ENCODE measurements at regions not wholly inside any gene's neighbourhood (a gene's known extent, or its start where the extent isn't known, plus 50 kb on each side); places are given as distances from the start of the nearest gene placed in this dataset.
"Not testable (repeated sequence)": the region's sequence is repeated elsewhere in the genome, so short reads cannot be mapped to it uniquely, and the experiment has no call there.

DNA sequence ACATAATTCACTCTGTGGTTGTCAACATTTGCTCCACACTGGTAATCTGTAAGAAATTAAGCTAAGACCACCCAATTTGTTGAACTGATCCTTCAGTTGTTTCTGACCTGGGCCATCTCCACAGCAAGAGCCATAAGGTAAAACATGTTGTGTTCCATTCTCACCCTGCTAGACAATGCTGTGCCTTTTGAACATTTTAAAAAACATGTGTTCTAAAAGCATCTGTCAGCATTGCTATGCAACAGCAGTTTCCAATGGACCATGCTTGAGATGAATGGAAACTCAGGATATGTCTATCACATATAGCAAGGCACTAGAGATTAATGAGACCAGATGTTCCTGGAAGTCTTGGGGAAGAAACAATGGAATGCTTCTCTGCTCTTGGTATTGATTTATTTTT, 455.1 kb upstream of the RGMB start:
- DNase-seq, result no peak
- no peak for ATAC-seq
- Mint-ChIP-seq H3K27me3 (no peaks in the 10 kb centered on the region), H3K4me3 (no peak overlapping the region), H3K4me1 (no peaks in the 10 kb centered on the region), H3K27ac (no peak overlapping the region), H3K9me3 (ENCODE audit: low read depth) (no peaks in the 10 kb centered on the region), H3K36me3 (no peaks in the 10 kb centered on the region)
- CTCF ChIA-PET, result no interaction called here

DNA sequence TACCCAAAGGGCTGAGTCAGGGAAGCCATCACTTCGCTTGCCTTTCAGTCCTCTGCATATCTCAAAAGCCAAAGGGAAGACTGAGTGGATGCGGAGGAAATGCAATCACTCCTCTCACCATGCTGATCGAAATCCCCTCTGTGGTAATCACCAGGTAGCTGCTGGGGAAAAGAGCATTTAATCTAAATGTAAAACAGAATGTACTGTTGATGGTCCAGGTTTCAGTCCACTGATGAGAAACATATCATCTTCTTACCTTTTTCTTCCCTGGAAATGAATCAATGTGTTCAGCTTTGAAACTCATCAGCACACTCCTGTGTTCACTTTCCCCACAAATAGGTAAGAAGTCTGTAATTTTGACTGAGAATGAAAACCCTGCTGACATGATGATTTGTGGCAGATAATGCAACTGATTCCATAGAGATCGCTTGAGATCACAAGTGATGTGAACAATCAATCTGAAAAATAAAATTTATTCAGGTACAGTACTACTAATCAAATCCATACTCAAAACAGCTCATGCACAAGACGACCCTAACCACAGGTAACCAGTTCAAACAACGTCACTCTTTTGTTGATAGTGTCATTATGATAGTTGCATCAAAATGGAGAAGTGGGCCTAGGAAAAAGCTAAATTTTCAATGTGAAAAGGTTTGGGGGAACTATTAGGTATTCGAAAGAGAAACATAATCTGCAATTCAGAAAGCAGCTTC, 454.0 kb upstream of the RGMB start:
- Mint-ChIP-seq H3K36me3 (no peaks in the 10 kb centered on the region), H3K27me3 (no peaks in the 10 kb centered on the region), H3K9me3 (ENCODE audit: low read depth) (no peaks in the 10 kb centered on the region), H3K4me1 (no peaks in the 10 kb centered on the region), H3K27ac (no peak overlapping the region), H3K4me3 (no peak overlapping the region)
- CTCF ChIA-PET, result interaction anchor here (1.0 kb wide), 1 partner anchor 449 kb away, joined by 4 read pairs; no protein-coding TSS in a partner anchor
- DNase-seq, result no peak
- no peak for ATAC-seq

DNA sequence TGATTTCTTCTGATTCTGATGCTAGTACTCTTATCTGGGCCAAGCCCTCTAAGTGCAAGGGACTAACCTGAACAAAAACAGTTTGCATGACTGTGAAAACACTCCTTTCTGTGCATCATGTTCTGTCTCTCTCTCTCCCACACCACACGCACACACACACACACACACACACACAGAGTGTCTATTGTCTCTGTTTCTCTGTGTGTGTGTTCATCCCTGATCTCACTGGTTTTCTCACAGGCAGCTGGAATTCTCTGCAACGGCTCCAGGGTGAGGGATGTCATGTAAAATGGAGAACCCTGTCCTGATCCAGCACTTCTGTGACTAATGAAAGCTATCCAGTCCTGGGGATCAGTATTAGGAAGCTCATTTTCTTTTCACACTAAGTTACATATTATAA, 453.1 kb upstream of the RGMB start:
- ATAC-seq (no peak), DNase-seq (no peak)
- Mint-ChIP-seq H3K27ac (no peak overlapping the region), H3K4me3 (no peak overlapping the region), H3K9me3 (ENCODE audit: low read depth) (no peaks in the 10 kb centered on the region), H3K36me3 (no peaks in the 10 kb centered on the region), H3K27me3 (no peaks in the 10 kb centered on the region), H3K4me1 (no peaks in the 10 kb centered on the region)
- CTCF ChIA-PET, result interaction anchor here (1.0 kb wide), 1 partner anchor 448 kb away, joined by 4 read pairs; no protein-coding TSS in a partner anchor

DNA sequence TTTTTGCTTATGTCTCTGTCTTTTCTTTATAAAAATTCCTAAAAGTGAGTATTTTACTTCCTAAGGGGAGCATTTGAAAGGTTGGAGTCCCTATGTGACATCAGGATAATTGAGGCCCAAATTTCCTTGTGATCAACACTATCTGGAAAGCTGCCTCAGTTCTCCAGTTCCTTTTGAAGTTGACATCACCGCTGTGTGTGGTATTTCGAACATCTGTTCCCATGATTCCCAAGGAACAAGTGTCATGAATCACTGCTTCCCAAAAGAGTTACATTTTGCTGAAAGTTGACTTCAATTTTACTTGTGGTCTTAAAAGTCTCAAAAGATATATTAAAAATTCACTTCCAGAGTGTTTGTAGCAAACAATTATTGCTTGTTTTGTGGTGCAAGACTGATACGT, 452.1 kb upstream of the RGMB start:
- ATAC-seq, result no peak
- H3K27me3 Mint-ChIP-seq, result no peaks in the 10 kb centered on the region

DNA sequence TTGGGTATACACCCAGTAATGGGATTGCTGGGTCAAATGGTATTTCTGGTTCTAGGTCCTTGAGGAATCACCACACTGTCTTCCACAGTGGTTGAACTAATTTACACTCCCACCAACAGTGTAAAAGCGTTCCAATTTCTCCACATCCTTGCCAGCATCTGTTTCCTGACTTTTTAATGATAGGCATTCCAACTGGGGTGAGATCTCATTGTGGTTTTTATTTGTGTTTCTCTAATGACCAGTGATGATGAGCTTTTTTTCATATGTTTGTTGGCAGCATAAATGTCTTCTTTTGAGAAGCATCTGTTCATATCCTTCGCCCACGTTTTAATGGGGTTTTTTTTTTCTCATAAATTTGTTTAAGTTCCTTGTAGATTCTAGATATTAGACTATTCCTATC, 448.3 kb upstream of the RGMB start:
- H3K4me1 Mint-ChIP-seq; H3K4me3 Mint-ChIP-seq; H3K9me3 Mint-ChIP-seq (ENCODE audit: low read depth); ATAC-seq; DNase-seq; H3K36me3 Mint-ChIP-seq; H3K27me3 Mint-ChIP-seq; CTCF ChIA-PET; H3K27ac Mint-ChIP-seq: not testable (repeated sequence)

More for the DNA sequence above, 452.1 kb upstream of the RGMB start:
- Mint-ChIP-seq H3K9me3 (ENCODE audit: low read depth) (no peaks in the 10 kb centered on the region), H3K27ac (no peak overlapping the region), H3K4me1 (no peaks in the 10 kb centered on the region), H3K4me3 (no peak overlapping the region), H3K36me3 (no peaks in the 10 kb centered on the region)
- CTCF ChIA-PET, result no interaction called here
- no peak for DNase-seq

DNA sequence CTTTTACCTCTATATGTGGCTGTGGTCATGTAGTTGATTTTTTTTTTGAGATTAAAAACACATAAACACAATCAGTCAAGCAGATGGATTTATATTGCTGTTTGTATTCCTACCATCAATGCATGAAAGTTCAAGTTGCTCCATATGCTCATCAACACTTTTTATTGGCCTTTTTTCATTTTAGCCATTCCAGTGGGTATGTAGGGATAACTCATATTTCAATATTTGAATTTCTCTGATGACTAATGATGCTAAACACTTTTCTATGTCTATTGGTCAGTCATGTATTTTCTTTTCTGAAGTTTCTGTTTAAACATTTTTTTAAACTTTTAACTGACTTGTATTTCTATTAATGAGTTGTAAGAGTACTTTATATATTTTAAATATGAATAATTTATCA, 445.4 kb upstream of the RGMB start:
- Mint-ChIP-seq H3K4me3 (no peak overlapping the region), H3K27me3 (no peaks in the 10 kb centered on the region), H3K27ac (no peak overlapping the region), H3K9me3 (ENCODE audit: low read depth) (no peaks in the 10 kb centered on the region), H3K36me3 (no peaks in the 10 kb centered on the region), H3K4me1 (no peaks in the 10 kb centered on the region)
- ATAC-seq (no peak), DNase-seq (no peak)
- CTCF ChIA-PET, result no interaction called here

DNA sequence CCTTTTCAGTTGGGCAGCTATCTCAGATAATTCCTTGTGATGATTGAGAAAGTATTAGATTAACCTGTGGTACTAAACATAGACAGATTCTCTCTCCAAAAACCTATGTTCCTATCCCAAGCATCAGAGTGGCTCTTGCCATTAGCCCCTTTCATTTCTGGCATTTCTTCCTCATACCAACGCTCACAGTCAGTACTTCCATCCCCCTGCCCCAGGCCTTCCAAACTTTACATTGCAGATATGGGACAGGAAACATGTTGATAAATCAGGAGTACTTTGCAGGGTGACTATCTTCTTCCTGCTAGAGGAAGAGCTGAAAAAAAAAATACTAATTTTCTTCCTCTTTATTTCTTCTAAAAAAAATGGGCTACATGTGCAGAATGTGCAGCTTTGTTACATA, 442.6 kb upstream of the RGMB start:
- CTCF ChIA-PET, result no interaction called here
- DNase-seq (no peak), ATAC-seq (no peak)
- H3K4me1 Mint-ChIP-seq, result no peaks in the 10 kb centered on the region
- H3K9me3 Mint-ChIP-seq (ENCODE audit: low read depth), result no peaks in the 10 kb centered on the region
- H3K4me3 Mint-ChIP-seq, result no peak overlapping the region
- no peak overlapping the region for H3K27ac Mint-ChIP-seq
- no peaks in the 10 kb centered on the region for H3K27me3 Mint-ChIP-seq
- no peaks in the 10 kb centered on the region for H3K36me3 Mint-ChIP-seq

DNA sequence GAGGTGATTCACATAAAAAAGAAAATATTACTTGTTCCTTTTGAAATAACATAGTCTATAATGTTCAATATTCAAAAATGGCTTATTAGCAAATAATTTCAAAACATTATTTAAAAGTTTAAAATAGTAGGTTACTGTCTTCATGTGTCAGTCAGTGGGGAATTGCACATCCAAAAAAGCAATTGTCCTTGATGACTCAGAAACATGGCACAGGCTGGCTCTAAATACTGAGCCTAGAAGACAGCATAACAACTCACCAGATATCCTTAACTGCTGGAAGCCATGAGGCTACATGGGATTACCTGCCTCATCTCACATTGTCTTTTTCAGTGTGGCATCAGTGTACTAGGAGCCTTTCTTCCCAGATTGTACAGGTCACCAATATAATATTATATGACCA, 439.5 kb upstream of the RGMB start:
- CTCF ChIA-PET, result no interaction called here
- Mint-ChIP-seq H3K4me1 (no peaks in the 10 kb centered on the region), H3K4me3 (no peak overlapping the region), H3K9me3 (ENCODE audit: low read depth) (peaks cover 2% of the 10 kb centered on the region), H3K27ac (no peak overlapping the region), H3K36me3 (no peaks in the 10 kb centered on the region), H3K27me3 (no peaks in the 10 kb centered on the region)
- ATAC-seq, result no peak
- no peak for DNase-seq

DNA sequence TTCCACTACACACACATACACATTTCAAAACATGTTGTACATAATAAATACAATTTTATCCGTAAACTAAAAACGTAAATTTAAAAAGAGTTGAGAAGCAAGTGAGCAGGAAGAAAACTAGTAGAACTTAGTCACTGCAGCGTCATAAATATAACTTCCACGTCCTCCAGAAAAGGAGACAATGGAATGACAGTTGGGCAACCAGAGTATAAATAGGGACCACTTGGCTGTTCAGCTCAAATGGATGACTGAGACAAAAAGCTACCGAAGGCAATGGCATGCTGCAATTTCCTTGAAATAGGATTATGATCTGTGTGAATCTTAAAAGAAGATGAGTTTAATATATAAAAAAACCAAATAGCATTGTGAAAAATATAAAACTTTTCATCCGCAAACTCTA, 438.5 kb upstream of the RGMB start:
- ATAC-seq, result no peak
- Mint-ChIP-seq H3K4me3 (no peak overlapping the region), H3K9me3 (ENCODE audit: low read depth) (peaks cover 2% of the 10 kb centered on the region), H3K36me3 (no peaks in the 10 kb centered on the region), H3K27me3 (no peaks in the 10 kb centered on the region), H3K27ac (no peak overlapping the region), H3K4me1 (no peaks in the 10 kb centered on the region)
- no peak for DNase-seq
- CTCF ChIA-PET, result no interaction called here

DNA sequence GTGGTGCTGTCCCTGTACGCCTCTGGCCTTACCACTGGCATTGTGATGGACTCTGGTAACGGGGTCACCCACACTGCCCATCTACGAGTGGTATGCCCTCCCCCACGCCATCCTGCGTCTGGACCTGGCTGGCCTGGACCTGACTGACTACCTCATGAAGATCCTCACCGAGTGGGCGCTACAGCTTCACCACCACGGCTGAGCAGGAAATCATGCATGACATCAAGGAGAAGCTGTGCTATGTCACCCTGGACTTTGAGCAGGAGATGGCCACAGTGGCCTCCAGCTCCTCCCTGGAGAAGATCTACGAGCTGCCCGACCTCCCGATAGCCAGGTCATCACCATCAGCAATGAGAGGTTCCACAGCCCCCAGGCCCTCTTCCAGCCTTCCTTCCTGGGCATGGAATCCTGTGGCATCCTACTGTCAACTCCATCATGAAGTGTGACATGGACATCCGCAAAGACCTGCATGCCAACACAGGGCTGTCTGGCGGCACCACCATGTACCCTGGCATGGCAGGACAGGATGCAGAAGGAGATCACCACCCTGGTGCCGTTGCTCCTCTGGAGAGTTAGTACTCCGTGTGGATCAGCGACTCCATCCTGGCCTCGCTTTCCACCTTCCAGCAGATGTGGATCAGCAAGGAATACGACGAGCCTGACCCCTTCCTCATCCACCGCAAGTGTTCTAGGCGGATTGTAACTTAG, 434.2 kb upstream of the RGMB start:
- no peaks in the 10 kb centered on the region for H3K27me3 Mint-ChIP-seq
- ATAC-seq (no peak), DNase-seq (no peak)
- CTCF ChIA-PET, result no interaction called here
- peaks cover 2% of the 10 kb centered on the region for H3K9me3 Mint-ChIP-seq (ENCODE audit: low read depth)
- H3K4me3 Mint-ChIP-seq, result no peak overlapping the region
- no peaks in the 10 kb centered on the region for H3K4me1 Mint-ChIP-seq
- H3K27ac Mint-ChIP-seq, result no peak overlapping the region
- no peaks in the 10 kb centered on the region for H3K36me3 Mint-ChIP-seq

DNA sequence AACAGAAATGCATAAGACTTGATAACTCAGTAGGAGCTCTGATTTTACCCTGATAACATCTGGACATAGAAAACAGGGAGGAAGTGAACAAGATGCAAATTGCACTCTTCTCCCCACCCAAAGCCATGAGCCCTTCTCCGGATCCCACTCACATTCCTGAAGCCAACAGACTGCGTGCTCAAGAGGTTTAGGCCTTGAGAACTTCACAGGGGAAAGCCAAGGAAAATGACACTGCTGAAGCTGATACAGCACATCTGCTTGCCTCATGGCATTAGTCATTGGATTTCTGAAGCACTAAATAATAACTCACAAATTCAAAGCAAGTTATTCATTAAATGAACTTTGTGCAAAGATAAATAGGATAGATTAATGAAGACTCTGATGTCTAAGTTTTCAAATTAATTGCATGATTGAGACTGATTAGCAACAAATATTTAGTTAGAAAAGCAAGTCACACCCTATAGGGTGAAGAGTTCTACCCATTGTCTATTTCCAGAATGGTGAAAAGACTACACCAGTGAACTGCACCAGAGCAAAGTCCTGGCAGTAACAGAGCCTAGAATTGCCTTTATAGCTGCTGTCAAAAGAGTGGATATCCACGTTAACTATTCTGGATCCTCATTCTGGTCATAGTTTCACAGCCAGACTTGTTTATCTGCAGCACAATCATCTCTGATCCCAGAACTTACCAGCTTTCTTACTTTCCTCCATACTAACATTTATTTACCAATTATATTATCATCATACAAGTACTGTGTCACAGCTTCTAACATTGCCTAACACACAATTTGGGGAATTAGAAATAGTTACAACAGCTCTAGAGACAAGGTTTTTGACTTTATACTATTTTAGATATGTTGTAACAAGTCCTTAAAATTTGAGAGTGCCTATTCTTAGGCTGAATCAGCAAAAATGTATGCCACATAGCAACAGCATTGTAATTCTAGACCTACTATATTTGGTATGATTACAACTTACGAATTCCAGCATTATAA, 432.1 kb upstream of the RGMB start:
- H3K4me1 Mint-ChIP-seq, result no peaks in the 10 kb centered on the region
- no peaks in the 10 kb centered on the region for H3K27me3 Mint-ChIP-seq
- H3K9me3 Mint-ChIP-seq (ENCODE audit: low read depth), result peaks cover 2% of the 10 kb centered on the region
- ATAC-seq (no peak), DNase-seq (no peak)
- H3K27ac Mint-ChIP-seq, result no peak overlapping the region
- H3K4me3 Mint-ChIP-seq, result no peak overlapping the region
- no peaks in the 10 kb centered on the region for H3K36me3 Mint-ChIP-seq
- CTCF ChIA-PET, result interaction anchor here (0.6 kb wide), 1 partner anchor 415 kb away, joined by 3 read pairs; no protein-coding TSS in a partner anchor

DNA sequence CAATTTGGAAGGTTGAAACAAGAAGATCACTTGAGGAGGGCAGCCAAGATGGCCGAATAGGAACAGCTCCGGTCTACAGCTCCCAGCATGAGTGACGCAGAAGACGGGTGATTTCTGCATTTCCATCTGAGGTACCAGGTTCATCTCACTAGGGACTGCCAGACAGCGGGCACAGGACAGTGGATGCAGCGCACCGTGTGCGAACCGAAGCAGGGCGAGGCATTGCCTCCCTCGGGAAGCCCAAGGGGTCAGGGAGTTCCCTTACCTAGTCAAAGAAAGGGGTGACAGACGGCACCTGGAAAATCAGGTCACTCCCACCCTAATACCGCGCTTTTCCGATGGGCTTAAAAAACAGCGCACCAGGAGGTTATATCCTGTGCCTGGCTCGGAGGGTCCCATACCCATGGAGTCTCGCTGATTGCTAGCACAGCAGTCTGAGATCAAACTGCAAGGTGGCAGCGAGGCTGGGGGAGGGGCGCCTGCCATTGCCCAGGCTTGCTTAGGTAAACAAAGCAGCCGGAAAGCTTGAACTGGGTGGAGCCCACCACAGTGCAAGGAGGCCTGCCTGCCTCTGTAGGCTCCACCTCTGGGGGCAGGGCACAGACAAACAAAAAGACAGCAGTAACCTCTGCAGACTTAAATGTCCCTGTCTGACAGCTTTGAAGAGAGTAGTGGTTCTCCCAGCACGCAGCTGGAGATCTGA, 430.4 kb upstream of the RGMB start:
- H3K4me1 Mint-ChIP-seq; CTCF ChIA-PET; H3K27ac Mint-ChIP-seq; ATAC-seq; DNase-seq; H3K4me3 Mint-ChIP-seq; H3K9me3 Mint-ChIP-seq (ENCODE audit: low read depth); H3K36me3 Mint-ChIP-seq; H3K27me3 Mint-ChIP-seq: not testable (repeated sequence)

Measured in activated CD8-positive, alpha-beta memory T cell treated with anti-CD3 and anti-CD28 coated beads, Interleukin-2, amount 10 ng/mL, durations not matched to agents 7 days and 5 days (primary cell).